Endothelial cell of umbilical vein (primary cell): ENCODE measurements at regions not wholly inside any gene's neighbourhood (a gene's known extent, or its start where the extent isn't known, plus 50 kb on each side); places are given as distances from the start of the nearest gene placed in this dataset.

Source experiments
- BruUV-seq: library from RNA; stranded (reverse); fragments of 400-500 nt; replicated peaks from 2 replicates; lab custom pipeline; 2021; lab: Mats Ljungman, UMichigan
- CTCF ChIA-PET: fragments of 300-600, 350-600 bp; sonication (Branson Sonifier 250); formaldehyde crosslinking; loops from one replicate; lab custom pipeline; 2021; ENCODE audit warnings: antibody characterized with exemption, inconsistent platforms; lab: Charles Lee
- POLR2A ChIA-PET: fragments of 300-600, 350-600 bp; sonication (Branson Sonifier 250); formaldehyde crosslinking; loops from one replicate; lab custom pipeline; 2021; ENCODE audit warnings: antibody characterized with exemption, inconsistent platforms; lab: Charles Lee
- DNase-seq: peaks from one replicate; pipeline ENCODE4 v3.0.0-alpha.2; 2011; ENCODE audit warnings: low read depth, low spot score
- FAIRE-seq: peaks from 2 replicates; lab custom pipeline; 2011; peaks lifted over from hg19 to GRCh38; lab: Jason Lieb, UNC
- H2AFZ ChIP-seq: 2 replicates; pipeline ENCODE4 v1.6.0; 2012; ENCODE audit warnings: low read depth, low read length, control low read depth, inconsistent platforms
- H3K27ac ChIP-seq: 2 replicates; pipeline ENCODE4 v1.5.1; 2011; ENCODE audit warnings: low read depth, mild to moderate bottlenecking, control low read depth, low read length, moderate library complexity; ENCODE audit not compliant: insufficient read depth
- H3K27me3 ChIP-seq, 2 experiments: 2 replicates each; pipeline versions ENCODE4 v1.6.0 to v1.6.1; 2011; ENCODE audit warnings: low read length in 2 of 2, mixed read lengths in 1 of 2; ENCODE audit not compliant: control insufficient read depth in 2 of 2, insufficient read depth in 2 of 2
- H3K36me3 ChIP-seq, 2 experiments: 2 replicates in 1 of 2; 3 replicates in 1 of 2; pipeline ENCODE4 v1.5.1; 2011; ENCODE audit warnings: low read length in 2 of 2, mild to moderate bottlenecking in 1 of 2, moderate library complexity in 1 of 2; ENCODE audit not compliant: control insufficient read depth in 2 of 2, insufficient read depth in 2 of 2; ENCODE audit errors: extremely low read depth in 1 of 2
- H3K4me1 ChIP-seq: 3 replicates; pipeline ENCODE4 v1.5.1; 2011; ENCODE audit warnings: mild to moderate bottlenecking, low read length; ENCODE audit not compliant: control insufficient read depth, insufficient read depth; ENCODE audit errors: extremely low read depth
- H3K4me2 ChIP-seq: 2 replicates; pipeline ENCODE4 v1.6.1; 2011; ENCODE audit warnings: low read length, control low read depth, mixed read lengths; ENCODE audit not compliant: insufficient read depth
- H3K4me3 ChIP-seq, 3 experiments: fragments of 200-600 bp in 1 of 3; sonication (generic), shearing (Covaris generic) in 1 of 3; replicated peaks in 1 of 3; 2 replicates each; pipeline ENCODE4 v1.5.1; 2011 to 2016; ENCODE audit warnings: control low read depth in 3 of 3, low read length in 3 of 3, mild to moderate bottlenecking in 2 of 3, inconsistent platforms in 1 of 3, low read depth in 1 of 3, moderate library complexity in 1 of 3; ENCODE audit not compliant: insufficient read depth in 1 of 3
- H3K79me2 ChIP-seq: 2 replicates; pipeline ENCODE4 v1.6.0; 2012; ENCODE audit warnings: low read length, inconsistent platforms; ENCODE audit not compliant: control insufficient read depth, insufficient read depth
- H3K9ac ChIP-seq: replicated peaks from 2 replicates; pipeline ENCODE3; 2011; ENCODE audit warnings: low read length, control low read depth; ENCODE audit not compliant: insufficient read depth; ENCODE audit errors: extremely low read depth
- H3K9me1 ChIP-seq: replicated peaks from 3 replicates; pipeline ENCODE4 v1.6.0; 2011; ENCODE audit warnings: mild to moderate bottlenecking, low read length; ENCODE audit not compliant: control insufficient read depth, insufficient read depth; ENCODE audit errors: extremely low read depth
- H3K9me3 ChIP-seq: replicated peaks from 2 replicates; pipeline ENCODE4 v1.5.1; 2012; ENCODE audit warnings: low read length, inconsistent platforms; ENCODE audit not compliant: control insufficient read depth, insufficient read depth
- H4K20me1 ChIP-seq: replicated peaks from 2 replicates; pipeline ENCODE3; 2011; ENCODE audit warnings: mild to moderate bottlenecking, low read length; ENCODE audit not compliant: control insufficient read depth, insufficient read depth; ENCODE audit errors: extremely low read depth
- EZH2 ChIP-seq: IDR thresholded peaks from 2 replicates; pipeline ENCODE4 v1.6.1; 2012; ENCODE audit warnings: borderline replicate concordance, low read depth, mild to moderate bottlenecking, moderate library complexity, low read length, inconsistent platforms; ENCODE audit not compliant: severe bottlenecking
- FOS ChIP-seq: IDR thresholded peaks from 2 replicates; pipeline ENCODE4 v1.6.1; 2011; ENCODE audit warnings: mild to moderate bottlenecking, low read length, moderate library complexity, borderline replicate concordance; ENCODE audit not compliant: insufficient read depth
- GATA2 ChIP-seq: IDR thresholded peaks from 2 replicates; pipeline ENCODE4 v1.7.0; 2011; ENCODE audit warnings: low read depth, mild to moderate bottlenecking, moderate library complexity, mixed read lengths, low read length; ENCODE audit not compliant: insufficient read length, insufficient read depth
- JUN ChIP-seq: IDR thresholded peaks from 2 replicates; pipeline ENCODE4 v1.6.1; 2011; ENCODE audit warnings: borderline replicate concordance, low read depth; ENCODE audit not compliant: insufficient read length, insufficient read depth
- MAX ChIP-seq: IDR thresholded peaks from 2 replicates; pipeline ENCODE4 v1.6.1; 2011; ENCODE audit not compliant: insufficient read depth, insufficient read length
- MYC ChIP-seq: IDR thresholded peaks from one replicate; pipeline ENCODE4 v1.6.1; 2011; ENCODE audit warnings: mild to moderate bottlenecking, low read depth, low read length
- POLR2A ChIP-seq: IDR thresholded peaks from 2 replicates; pipeline ENCODE4 v1.6.1; 2012; ENCODE audit warnings: low read depth, mild to moderate bottlenecking, control low read depth, low read length
- POLR2AphosphoS5 ChIP-seq: IDR thresholded peaks from 2 replicates; pipeline ENCODE4 v1.6.1; 2012; ENCODE audit warnings: low read depth, mild to moderate bottlenecking, control low read depth, low read length, moderate library complexity; ENCODE audit not compliant: insufficient read depth
- dilution Hi-C: fragments of 300-500 bp; cut with MboI; formaldehyde crosslinking; loops from one replicate; pipeline ENCODE4 v1.15.0; 2019; ENCODE audit warnings: low sequenced_read_pairs; ENCODE audit not compliant: extremely low pct_ligation_motif_present
- intact Hi-C: fragments of 100-400 bp; cut with micrococcal nuclease; formaldehyde crosslinking; loops from one replicate; pipeline ENCODE4 v1.10.0; 2022
- TF ChIP-seq, protein P1 (sequence below), 2 donors: IDR thresholded peaks; 1 replicate in 1 of 2; 2 replicates in 1 of 2; pipeline ENCODE4 v1.5.1; 2011; ENCODE audit warnings: low read length in 2 of 2, mild to moderate bottlenecking in 2 of 2, moderate library complexity in 2 of 2, control low read depth in 1 of 2, inconsistent platforms in 1 of 2, low read depth in 1 of 2; ENCODE audit not compliant: insufficient read depth in 1 of 2; ENCODE audit errors: extremely low read depth in 1 of 2

DNA sequence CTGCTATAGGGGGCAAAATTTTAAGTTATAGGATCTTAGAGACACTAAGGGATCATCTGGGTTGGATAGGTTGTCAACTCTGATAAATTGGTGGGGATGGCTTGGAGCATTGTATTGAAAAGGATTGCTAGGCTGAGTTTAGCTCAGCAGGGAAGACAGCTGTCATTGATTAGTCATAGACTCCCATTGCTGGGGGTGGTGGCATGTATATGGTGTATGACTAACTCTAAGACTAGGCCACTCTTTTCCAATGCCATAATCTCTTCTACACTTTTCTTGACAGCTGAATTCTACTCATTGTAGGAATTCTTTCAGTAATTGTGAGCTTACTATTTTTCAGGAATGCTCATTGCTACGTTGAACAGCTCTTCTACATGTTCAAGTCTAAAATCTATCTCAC, 81.3 kb upstream of the PELI1 start:
- Histone ChIP-seq H3K79me2 (no peaks in the 10 kb centered on the region), H4K20me1 (no peaks in the 10 kb centered on the region), H3K9me1 (no peaks in the 10 kb centered on the region), H3K4me2 (no peak overlapping the region), H3K4me1 (peaks cover 9% of the 10 kb centered on the region), H3K27ac (no peak overlapping the region), H3K27me3 (peaks cover 0 to 2% of the 10 kb centered on the region in 2 experiments), H2AFZ (no peak overlapping the region), H3K36me3 (no peaks in the 10 kb centered on the region), H3K9ac (no peak overlapping the region), H3K9me3 (no peaks in the 10 kb centered on the region), H3K4me3 (no peak overlapping the region)
- dilution Hi-C loops (no loop called here), intact Hi-C loops (no loop called here)
- TF ChIP-seq POLR2AphosphoS5 = no peak
- TF ChIP-seq MAX = no peak
- no peak for TF ChIP-seq GATA2
- TF ChIP-seq JUN = no peak
- TF ChIP-seq MYC = no peak
- TF ChIP-seq POLR2A = no peak
- FAIRE-seq = no peak
- no peak for DNase-seq
- BruUV-seq = no TSS peak
- POLR2A ChIA-PET = no interaction called here
- CTCF ChIA-PET = interaction anchor here (2.4 kb wide), 1 partner anchor 88 kb away, joined by 9 read pairs; no protein-coding TSS in a partner anchor

DNA sequence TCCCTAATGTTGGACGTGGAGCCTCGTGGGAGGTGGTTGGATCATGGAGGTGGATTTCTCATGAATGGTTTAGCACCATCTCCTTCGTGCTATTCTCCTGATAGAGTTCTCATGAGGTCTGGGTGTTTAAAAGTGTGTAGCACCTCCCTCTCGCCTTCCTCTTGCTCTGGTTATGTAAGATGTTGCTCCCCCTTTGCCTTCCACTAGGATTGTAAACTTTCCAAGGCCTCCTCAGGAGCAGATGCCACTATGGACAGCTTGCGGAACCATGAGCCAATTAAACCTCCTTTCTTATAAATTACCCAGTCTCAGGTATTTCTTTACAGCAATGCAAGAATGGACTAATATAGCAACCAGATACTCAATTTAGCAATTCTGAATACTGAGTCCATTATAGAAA, 82.4 kb upstream of the PELI1 start:
- dilution Hi-C loops = no loop called here
- H3K79me2 ChIP-seq = no peaks in the 10 kb centered on the region
- no peaks in the 10 kb centered on the region for H3K9me3 ChIP-seq
- H3K36me3 ChIP-seq = no peaks in the 10 kb centered on the region
- intact Hi-C loops = no loop called here
- H2AFZ ChIP-seq = no peak overlapping the region
- no peaks in the 10 kb centered on the region for H3K9me1 ChIP-seq
- H3K4me2 ChIP-seq = no peak overlapping the region
- no peak for TF ChIP-seq GATA2
- TF ChIP-seq, protein P1, sequence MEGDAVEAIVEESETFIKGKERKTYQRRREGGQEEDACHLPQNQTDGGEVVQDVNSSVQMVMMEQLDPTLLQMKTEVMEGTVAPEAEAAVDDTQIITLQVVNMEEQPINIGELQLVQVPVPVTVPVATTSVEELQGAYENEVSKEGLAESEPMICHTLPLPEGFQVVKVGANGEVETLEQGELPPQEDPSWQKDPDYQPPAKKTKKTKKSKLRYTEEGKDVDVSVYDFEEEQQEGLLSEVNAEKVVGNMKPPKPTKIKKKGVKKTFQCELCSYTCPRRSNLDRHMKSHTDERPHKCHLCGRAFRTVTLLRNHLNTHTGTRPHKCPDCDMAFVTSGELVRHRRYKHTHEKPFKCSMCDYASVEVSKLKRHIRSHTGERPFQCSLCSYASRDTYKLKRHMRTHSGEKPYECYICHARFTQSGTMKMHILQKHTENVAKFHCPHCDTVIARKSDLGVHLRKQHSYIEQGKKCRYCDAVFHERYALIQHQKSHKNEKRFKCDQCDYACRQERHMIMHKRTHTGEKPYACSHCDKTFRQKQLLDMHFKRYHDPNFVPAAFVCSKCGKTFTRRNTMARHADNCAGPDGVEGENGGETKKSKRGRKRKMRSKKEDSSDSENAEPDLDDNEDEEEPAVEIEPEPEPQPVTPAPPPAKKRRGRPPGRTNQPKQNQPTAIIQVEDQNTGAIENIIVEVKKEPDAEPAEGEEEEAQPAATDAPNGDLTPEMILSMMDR (IDR thresholded peaks at IDR 0.05; ENCODE audit: extremely low read depth in 1 of 2, insufficient read depth in 1 of 2, low read depth in 1 of 2, low read length in 2 of 2) = no peak
- TF ChIP-seq EZH2 = no peak
- no peak for TF ChIP-seq FOS
- TF ChIP-seq MYC = no peak
- no peak for TF ChIP-seq MAX
- no peak for TF ChIP-seq POLR2A
- no peak for TF ChIP-seq JUN
- no peak for TF ChIP-seq POLR2AphosphoS5
- no peak for FAIRE-seq
- H3K27ac ChIP-seq = no peak overlapping the region
- H3K4me3 ChIP-seq = no peak overlapping the region
- H3K9ac ChIP-seq = no peak overlapping the region
- H3K27me3 ChIP-seq = no peaks in the 10 kb centered on the region
- POLR2A ChIA-PET = no interaction called here
- peaks cover 9% of the 10 kb centered on the region for H3K4me1 ChIP-seq
- no peak for DNase-seq
- BruUV-seq = no TSS peak
- no peaks in the 10 kb centered on the region for H4K20me1 ChIP-seq
- CTCF ChIA-PET = interaction anchor here (2.4 kb wide), 1 partner anchor 87 kb away, joined by 9 read pairs; no protein-coding TSS in a partner anchor
